GM21526 (cell line): ENCODE measurements at regions not wholly inside any gene's neighbourhood (a gene's known extent, or its start where the extent isn't known, plus 50 kb on each side); places are given as distances from the start of the nearest gene placed in this dataset.

Experiments
- ATAC-seq: cut with Tn5 transposase; IDR thresholded peaks from one replicate; pipeline ENCODE4 v1.9.1; 2021; ENCODE audit warnings: moderate library complexity; ENCODE audit not compliant: unreplicated experiment, low FRiP score

DNA sequence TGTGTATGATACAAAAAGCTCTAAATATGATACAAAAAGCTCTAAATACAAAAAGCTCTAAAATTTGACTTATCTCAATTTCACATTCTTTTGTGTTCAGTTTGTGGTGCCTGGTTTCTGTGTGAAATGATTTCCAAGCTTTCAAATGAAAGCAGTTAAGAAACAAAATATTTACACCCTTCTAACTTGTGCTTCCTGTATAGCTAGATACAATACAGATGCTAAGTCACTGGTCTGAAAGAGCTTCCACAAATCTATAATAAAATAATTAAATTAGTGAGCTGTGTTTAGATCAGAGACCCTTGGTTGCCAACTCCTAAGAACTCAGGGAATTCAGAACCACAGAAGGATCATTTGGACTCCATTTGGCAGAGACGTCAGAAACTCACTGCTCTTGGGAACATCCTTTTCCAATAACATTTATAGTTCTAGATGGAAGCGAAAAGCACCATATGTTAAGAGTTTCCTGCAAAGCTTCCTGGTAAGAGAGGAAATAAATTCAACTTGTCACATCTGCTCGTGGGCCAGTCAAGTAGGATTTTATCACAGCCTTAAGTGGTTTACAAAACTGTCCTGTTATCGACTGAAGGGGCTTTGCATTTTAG is 1079.1 kb downstream of the ADGRL2 start:
- no peak for ATAC-seq

DNA sequence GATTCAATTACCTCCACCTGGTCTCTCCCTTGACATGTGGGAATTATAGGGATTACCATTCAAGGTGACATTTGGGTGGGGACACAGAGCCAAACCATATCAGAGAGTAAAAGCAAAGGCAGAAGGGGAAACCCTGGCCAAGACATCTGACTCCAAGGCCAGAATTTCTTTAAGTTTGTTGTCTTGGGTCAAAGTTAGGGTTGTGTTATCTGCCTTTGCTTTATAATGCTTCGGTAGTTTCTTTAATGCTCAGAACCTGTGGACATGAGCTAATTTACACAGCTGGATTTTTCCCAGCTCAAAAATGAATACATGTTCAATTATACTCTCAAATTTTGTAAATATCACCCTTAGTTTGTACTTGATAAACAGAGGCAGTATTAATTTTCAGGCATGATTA is 1074.4 kb downstream of the ADGRL2 start:
- no peak for ATAC-seq

DNA sequence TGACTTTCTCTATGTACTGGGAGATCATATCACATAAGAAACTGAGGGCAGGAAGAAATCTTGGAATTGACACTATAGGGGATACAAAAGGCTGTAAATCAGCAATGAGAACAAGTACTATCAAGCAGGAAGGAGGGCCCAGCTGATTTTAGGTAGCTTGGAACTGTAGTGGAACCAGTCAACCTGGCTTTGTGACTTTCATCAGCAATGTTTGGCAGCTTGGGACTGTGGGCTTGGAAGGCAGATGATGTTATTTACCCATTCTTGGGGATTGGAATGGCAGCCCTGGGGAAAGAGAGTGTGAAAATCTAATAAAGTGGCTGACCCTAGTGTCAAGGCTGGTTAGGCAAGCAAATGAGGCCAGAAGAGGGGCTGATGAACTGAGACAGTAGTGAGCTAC is 1073.3 kb downstream of the ADGRL2 start:
- ATAC-seq, result no peak

DNA sequence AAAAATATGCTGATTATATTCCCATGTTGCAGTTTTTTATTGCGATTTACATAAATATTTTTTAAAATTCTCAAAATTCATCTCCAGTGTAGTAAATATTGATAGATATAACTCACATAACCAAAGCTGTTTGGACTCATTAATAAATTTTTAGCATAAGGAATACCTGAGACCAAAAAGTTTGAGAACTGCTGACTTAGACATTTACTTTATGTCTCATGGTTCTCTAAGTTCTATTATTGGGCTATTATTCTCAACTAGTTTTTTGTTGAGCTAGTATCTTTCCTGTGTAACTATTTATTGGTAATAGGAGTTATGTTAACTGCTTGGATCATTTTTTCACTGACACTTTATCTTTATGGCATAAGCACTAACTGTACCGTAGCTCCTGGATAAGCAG is 1069.6 kb downstream of the ADGRL2 start:
- no peak for ATAC-seq

- no peak for ATAC-seq
Measured at GRCh38 chr1:82867781-82868180, 1067.0 kb downstream of the ADGRL2 start.

- ATAC-seq, result no peak
Measured at GRCh38 chr1:82861749-82862148, 1061.0 kb downstream of the ADGRL2 start.

DNA sequence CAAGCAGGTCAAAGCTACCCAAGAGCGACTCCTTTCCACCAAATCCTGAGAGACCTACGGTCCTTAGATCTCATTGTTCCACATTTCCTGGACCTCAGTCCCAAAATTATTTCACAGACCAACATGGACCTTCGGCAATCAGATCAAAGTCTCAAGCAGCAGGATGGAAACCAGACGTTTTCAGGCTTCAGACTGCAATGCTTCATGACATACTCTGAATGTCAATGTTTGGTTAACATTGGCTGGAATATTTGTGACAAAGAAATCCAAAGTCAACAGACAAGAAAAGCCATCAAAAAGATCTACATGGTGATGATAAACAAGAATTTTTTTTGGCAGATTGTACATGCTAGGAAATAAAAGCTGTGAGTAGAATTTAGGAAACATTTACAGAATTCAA is 1057.3 kb downstream of the ADGRL2 start:
- ATAC-seq, result no peak

DNA sequence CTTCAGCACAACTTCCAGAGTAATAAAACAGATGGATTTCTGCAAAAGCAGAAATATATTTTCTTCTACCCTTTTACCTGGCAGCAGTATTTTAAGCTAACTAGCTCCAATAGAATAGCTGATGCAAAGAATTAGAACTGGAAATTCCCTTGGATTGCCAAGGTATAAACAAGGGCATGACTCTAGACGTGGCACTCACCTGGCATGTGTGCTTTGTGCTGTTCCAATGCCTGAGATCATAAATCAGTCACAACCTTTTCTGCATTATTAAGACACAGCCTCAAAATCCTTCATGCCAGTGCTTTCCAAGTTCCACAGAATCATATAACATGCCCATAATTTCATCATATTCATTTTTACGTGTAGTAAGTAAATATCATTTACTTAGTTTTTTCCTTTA is 1048.7 kb downstream of the ADGRL2 start:
- ATAC-seq, result no peak

- no peak for ATAC-seq
Measured at GRCh38 chr1:82848043-82848442, 1047.3 kb downstream of the ADGRL2 start.

DNA sequence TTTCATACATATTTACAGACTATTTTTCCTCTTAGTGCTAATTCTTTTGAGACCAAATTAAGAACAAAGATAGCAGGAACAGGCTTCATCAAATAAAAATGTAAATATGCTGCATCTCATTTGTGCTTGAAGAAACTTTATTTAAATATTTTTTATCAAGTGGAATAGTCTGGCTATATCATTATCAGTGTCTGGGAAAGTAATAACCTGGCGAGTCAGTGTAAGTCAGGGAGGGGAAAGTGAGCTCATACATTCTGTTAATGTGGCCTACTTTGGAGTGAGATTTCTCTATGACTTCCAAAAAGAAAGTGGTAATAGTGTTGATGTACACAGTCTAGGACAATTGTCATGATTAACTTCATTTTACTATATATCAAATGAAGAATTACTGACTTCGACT is 1045.1 kb downstream of the ADGRL2 start:
- no peak for ATAC-seq

- no peak for ATAC-seq
Measured at GRCh38 chr1:82844911-82845827, 1044.4 kb downstream of the ADGRL2 start.

GRCh38 chr1:82844447-82844846 is 1043.7 kb downstream of the ADGRL2 start:
- ATAC-seq, result no peak

DNA sequence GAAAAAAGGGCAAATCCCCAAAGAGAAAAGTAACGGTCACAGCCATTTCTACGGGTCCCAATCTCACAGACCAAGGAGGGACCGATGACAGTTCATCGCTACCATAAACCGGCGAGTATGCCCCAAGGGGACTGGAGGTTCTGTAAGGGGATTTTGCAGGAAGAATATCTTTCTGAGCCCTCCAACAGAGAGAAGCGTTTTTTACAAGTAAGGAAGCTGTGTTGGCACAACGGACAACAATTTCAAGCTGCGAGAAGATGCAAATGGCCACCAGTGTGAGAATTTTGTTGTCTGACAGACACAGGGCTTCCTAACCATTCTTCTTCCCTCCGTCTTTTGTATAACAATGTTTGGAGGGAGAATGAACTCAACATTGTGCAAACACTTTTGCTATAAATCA is 1043.1 kb downstream of the ADGRL2 start:
- no peak for ATAC-seq

DNA sequence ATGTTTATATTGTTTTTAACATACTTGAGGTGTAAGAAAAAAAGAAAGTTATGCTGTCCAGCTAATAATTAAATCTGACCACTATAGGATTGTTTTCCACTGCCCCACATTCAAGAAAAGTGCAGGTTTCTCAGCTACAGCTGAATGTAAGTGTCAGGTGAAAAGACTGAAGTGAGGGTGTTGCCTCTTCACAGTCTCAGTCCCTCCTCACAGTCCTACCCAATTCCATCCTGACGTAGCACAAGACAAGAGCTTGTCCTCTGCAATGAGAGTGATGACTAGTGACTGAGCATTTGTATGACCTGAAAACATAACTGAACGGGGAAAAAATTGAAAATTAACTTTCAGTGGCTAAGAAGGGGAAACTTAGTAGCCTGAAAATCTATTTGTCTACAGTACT is 1039.5 kb downstream of the ADGRL2 start:
- ATAC-seq, result no peak

GRCh38 chr1:82837766-82838465 is 1037.2 kb downstream of the ADGRL2 start:
- no peak for ATAC-seq

DNA sequence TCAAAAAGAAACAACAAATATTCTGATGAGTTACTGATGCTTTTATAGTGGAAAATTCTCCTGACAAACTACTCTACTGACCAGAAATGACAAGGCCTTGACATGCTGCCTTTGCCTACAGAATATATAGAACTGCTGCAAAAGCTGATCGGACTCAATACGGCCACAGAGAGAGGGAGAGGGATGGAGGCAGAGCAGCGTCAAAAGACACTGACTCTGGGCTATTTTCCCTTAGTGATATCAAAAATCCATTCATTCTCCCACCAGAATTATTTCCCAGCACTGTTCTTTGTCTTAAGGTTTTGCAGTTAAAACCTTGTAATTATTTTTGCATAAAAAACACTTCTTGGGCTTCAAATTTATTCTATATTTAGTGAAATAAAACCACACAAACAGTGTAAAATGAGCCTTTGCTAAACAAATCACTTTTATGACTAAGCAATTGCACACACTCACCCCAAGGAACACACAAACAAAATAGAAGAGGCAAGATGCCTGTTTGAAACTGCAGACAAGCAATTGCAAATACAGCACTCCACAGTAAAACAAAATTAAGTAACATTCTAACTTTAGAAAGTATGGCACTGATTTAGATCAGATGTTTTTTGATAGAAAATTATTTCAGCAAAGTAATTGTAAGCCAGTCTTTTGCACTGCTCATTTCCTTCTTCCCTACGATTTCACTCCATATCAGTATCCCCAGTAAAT is 1036.4 kb downstream of the ADGRL2 start:
- ATAC-seq, result no peak

DNA sequence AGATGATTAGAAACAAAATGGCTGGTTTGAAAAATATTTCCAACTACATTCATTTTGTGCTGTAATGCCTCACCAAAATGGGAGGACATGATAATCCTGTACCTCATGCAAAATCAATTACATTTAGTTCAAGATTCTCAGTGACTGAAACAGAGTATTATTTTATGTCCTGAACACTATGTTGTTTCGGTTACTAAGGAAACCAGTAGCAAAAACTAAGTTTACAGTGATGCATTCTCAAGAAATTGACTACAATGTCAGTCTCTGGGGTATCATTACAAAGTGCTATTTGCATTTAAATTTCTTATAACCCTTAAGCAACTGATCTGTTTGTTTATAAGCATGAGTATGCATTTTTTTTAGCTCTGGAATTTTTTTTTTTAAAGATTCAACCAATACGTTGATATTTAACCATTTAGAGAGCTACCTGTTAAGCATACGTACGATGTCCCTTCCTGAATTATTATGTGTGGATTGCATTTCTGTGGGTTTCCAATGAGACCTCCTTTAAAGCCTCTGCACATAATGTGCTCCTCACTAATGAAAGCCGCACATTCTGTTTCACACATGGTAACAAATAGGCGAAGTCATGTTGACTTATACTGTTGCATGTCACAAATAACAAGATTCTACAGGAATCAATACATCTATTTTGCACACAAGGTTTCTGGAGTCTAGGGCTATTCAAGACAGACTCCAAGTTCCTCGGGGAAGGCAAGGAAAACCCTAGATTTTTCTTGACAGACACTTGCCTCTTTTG is 1035.7 kb downstream of the ADGRL2 start:
- ATAC-seq, result no peak

- ATAC-seq, result no peak
Measured at GRCh38 chr1:82830690-82831380, 1030.1 kb downstream of the ADGRL2 start.

DNA sequence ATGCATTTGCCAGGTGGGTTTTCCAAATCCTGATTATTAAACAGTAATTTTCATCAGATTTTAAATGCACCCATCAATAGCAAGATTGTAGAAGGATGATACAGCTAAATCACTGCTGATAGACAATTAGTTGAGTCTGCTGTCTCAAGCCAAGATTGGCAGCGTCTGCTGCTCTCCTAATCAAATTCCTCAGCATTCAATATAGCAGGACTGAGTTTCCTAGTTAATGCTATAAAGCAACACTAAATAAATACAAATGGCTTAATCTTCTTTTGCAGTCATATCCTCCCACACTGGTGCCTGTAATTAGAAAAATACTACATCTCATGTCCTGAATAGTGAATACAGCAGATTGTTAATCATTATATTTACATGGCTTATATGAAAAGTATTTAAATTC is 1028.8 kb downstream of the ADGRL2 start:
- no peak for ATAC-seq

GRCh38 chr1:82823876-82824275 is 1023.1 kb downstream of the ADGRL2 start:
- no peak for ATAC-seq
